ENCODE measurements at regions not wholly inside any gene's neighbourhood (a gene's known extent, or its start where the extent isn't known, plus 50 kb on each side); places are given as distances from the start of the nearest gene placed in this dataset.

DNA sequence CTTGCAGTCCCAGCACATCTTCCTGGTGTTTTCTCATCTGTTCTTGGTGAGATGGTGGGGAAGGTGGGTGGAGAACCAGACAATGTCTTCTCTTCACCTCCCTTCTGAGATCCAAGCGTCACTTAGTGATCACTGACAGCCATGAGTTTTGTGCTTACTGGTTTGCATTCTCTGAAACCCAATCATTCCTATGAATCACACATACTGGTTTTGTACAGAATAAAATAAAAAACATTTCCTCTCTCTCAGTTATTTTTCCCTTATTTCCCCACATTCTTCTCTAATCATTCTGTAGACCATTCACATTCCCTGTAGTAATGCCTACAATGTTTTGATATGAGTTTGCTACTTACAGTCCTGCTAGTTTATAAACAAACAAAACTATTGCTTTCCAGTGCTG, 143.8 kb upstream of the SLC13A1 start:
- no peak for TF ChIP-seq CTCF (IDR thresholded peaks at IDR 0.05 in 8 of 11, conservative IDR thresholded peaks at IDR 0.05 in 3 of 11)
- no peak for TF ChIP-seq POLR2A (IDR thresholded peaks at IDR 0.05)

All from spleen (tissue), 7 donors.